Karpas-422 (cell line): ENCODE measurements at regions not wholly inside any gene's neighbourhood (a gene's known extent, or its start where the extent isn't known, plus 50 kb on each side); places are given as distances from the start of the nearest gene placed in this dataset.
"Not testable (repeated sequence)": the region's sequence is repeated elsewhere in the genome, so short reads cannot be mapped to it uniquely, and the experiment has no call there.

ENCODE experiments used
- DNase-seq: peaks from one replicate; pipeline ENCODE4 v3.0.0-alpha.2; 2015
- H2AFZ ChIP-seq: fragments of 200-600 bp; sonication (generic); 2 replicates; pipeline ENCODE4 v1.6.1; 2014; ENCODE audit warnings: antibody characterized with exemption, low read length, mixed read lengths
- H3K27ac ChIP-seq: fragments of 200-600 bp; sonication (generic); 2 replicates; pipeline ENCODE4 v1.5.1; 2014; ENCODE audit warnings: mild to moderate bottlenecking, low read length, moderate library complexity
- H3K27me3 ChIP-seq: fragments of 200-600 bp; sonication (generic); 2 replicates; pipeline ENCODE4 v1.6.1; 2014; ENCODE audit warnings: low read length, mixed read lengths
- H3K36me3 ChIP-seq: fragments of 200-600 bp; sonication (generic); 2 replicates; pipeline ENCODE4 v1.6.1; 2014; ENCODE audit warnings: low read length, mixed read lengths; ENCODE audit not compliant: insufficient read depth
- H3K4me1 ChIP-seq: fragments of 200-600 bp; sonication (generic); 2 replicates; pipeline ENCODE4 v1.6.1; 2014; ENCODE audit warnings: mild to moderate bottlenecking, low read length, mixed read lengths
- H3K4me2 ChIP-seq: fragments of 200-600 bp; sonication (generic); 2 replicates; pipeline ENCODE4 v1.6.1; 2014; ENCODE audit warnings: low read length, low read depth, mild to moderate bottlenecking; ENCODE audit not compliant: poor library complexity, severe bottlenecking
- H3K4me3 ChIP-seq: fragments of 200-600 bp; sonication (generic); 2 replicates; pipeline ENCODE4 v1.5.1; 2014; ENCODE audit warnings: mild to moderate bottlenecking, antibody characterized with exemption, low read length, mixed read lengths
- H3K79me2 ChIP-seq: fragments of 200-600 bp; sonication (generic); 2 replicates; pipeline ENCODE4 v1.6.1; 2014; ENCODE audit warnings: mild to moderate bottlenecking, low read length, mixed read lengths
- H3K9ac ChIP-seq: fragments of 200-600 bp; sonication (generic); 2 replicates; pipeline ENCODE4 v1.6.0; 2014; ENCODE audit warnings: low read length
- H3K9me2 ChIP-seq: fragments of 200-600 bp; sonication (generic), shearing (Covaris generic); replicated peaks from 2 replicates; pipeline ENCODE4 v1.6.0; 2014; ENCODE audit warnings: mild to moderate bottlenecking, low read length, moderate library complexity; ENCODE audit not compliant: insufficient read depth
- H3K9me3 ChIP-seq: fragments of 300-700, 200-600 bp; sonication (generic); 2 replicates; pipeline ENCODE4 v1.6.1; 2014; ENCODE audit warnings: low read length, mixed read lengths
- H4K20me1 ChIP-seq: fragments of 200-600 bp; sonication (generic); 2 replicates; pipeline ENCODE4 v1.6.1; 2014; ENCODE audit warnings: mild to moderate bottlenecking, antibody characterized with exemption, low read length, low read depth; ENCODE audit not compliant: insufficient read depth

DNA sequence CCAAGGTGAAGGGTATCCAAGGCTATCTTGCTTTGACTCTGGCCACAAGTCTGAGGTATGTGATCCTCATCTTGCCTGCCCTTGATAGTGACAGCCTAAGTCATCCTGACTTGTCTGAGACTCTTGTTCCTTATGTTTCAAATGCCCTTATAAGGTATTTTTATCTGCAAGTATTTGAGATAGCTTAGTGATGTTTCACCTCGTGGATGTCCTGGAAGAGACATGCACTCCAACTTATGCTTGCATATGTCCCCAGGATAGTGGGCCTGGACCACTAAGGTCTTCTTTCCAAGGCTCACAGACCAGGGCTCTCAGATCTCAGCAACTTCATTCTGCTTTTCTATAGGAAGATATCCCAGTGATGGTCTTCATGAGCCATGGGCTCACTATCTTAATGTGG lies 120.5 kb upstream of the WDR1 start:
- no peak overlapping the region for H3K9ac ChIP-seq
- H3K27ac ChIP-seq, result no peak overlapping the region
- no peaks in the 10 kb centered on the region for H3K4me1 ChIP-seq
- H3K27me3 ChIP-seq, result no peaks in the 10 kb centered on the region
- H3K9me3 ChIP-seq, result no peaks in the 10 kb centered on the region
- no peaks in the 10 kb centered on the region for H3K79me2 ChIP-seq
- no peaks in the 10 kb centered on the region for H4K20me1 ChIP-seq
- H2AFZ ChIP-seq, result no peak overlapping the region
- DNase-seq, result no peak
- H3K36me3 ChIP-seq, result no peaks in the 10 kb centered on the region
- no peak overlapping the region for H3K4me3 ChIP-seq
- no peaks in the 10 kb centered on the region for H3K9me2 ChIP-seq
- H3K4me2 ChIP-seq, result no peak overlapping the region

DNA sequence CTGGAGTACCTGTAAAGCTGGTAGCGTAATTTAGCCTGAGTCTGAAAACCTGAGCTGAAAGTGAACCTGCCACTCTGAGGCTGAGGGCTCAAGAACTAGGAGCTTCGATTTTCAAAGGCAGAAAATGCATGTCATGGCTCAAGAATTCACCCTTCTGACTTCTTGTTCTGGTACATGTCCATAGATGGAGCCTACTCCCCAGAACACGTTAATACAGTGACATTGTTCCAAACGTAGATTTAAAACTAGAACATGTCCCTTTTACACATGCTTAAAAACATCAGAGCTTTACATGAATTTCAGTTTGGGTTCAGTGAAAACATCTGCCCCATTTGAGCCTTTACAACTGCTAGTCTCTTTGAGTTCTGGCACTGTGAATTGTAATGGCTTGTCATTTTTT lies 115.5 kb upstream of the WDR1 start:
- Histone ChIP-seq H3K4me3 (no peak overlapping the region), H3K79me2 (no peaks in the 10 kb centered on the region), H3K9me3 (no peaks in the 10 kb centered on the region), H3K36me3 (no peaks in the 10 kb centered on the region), H3K9ac (no peak overlapping the region), H3K27ac (no peak overlapping the region), H3K4me1 (no peaks in the 10 kb centered on the region), H2AFZ (no peak overlapping the region), H4K20me1 (no peaks in the 10 kb centered on the region), H3K4me2 (no peak overlapping the region), H3K9me2 (no peaks in the 10 kb centered on the region), H3K27me3 (no peaks in the 10 kb centered on the region)
- no peak for DNase-seq

DNA sequence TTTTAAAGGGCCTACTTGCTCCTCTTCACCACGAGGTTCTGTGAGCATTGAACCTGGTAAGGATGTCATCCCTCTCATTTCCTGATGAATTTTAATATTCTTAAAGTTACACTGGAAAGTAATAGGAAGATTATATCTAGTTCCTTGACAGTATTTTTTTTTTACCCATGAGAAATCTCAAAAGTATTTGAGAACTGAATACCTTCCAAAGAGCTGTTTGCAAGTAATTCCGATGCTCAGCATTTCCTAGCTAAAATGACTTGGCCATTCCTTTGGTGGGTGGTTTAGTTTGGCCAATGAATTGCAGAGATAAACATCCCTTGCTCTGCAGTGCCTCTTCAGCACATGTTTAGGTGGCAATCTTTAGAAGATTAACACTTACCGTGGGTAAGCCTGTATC lies 110.2 kb upstream of the WDR1 start:
- no peak overlapping the region for H3K4me3 ChIP-seq
- H3K4me2 ChIP-seq, result no peak overlapping the region
- H3K4me1 ChIP-seq, result no peaks in the 10 kb centered on the region
- no peaks in the 10 kb centered on the region for H3K36me3 ChIP-seq
- no peaks in the 10 kb centered on the region for H3K27me3 ChIP-seq
- no peaks in the 10 kb centered on the region for H3K9me2 ChIP-seq
- no peak overlapping the region for H3K27ac ChIP-seq
- no peaks in the 10 kb centered on the region for H3K9me3 ChIP-seq
- no peaks in the 10 kb centered on the region for H3K79me2 ChIP-seq
- no peak overlapping the region for H2AFZ ChIP-seq
- DNase-seq, result no peak
- H4K20me1 ChIP-seq, result no peaks in the 10 kb centered on the region
- H3K9ac ChIP-seq, result no peak overlapping the region

DNA sequence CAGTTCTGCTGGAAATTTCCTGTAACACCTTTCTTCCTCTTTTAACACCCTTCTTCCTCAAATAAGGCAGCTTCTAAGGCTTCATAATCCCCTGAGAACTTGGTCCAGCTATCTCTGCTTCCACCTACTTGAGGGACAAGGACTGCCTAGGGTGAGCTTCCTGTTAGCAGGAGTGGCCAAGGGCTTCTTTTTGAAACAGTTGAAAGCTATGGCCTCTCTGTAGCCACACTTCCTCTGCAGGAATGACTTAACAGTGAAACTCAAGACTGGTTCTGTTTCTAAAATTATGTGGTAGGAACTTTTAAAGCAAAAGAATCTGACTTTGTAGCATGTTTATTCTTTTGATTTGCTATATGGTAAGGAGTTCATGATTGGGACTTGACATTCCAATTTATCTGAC lies 108.5 kb upstream of the WDR1 start:
- Histone ChIP-seq H3K36me3 (no peaks in the 10 kb centered on the region), H3K4me1 (no peaks in the 10 kb centered on the region), H3K4me3 (no peak overlapping the region), H3K27me3 (no peaks in the 10 kb centered on the region), H3K9me2 (no peaks in the 10 kb centered on the region), H3K79me2 (no peaks in the 10 kb centered on the region), H3K4me2 (no peak overlapping the region), H3K9ac (no peak overlapping the region), H3K27ac (no peak overlapping the region), H2AFZ (no peak overlapping the region), H3K9me3 (no peaks in the 10 kb centered on the region), H4K20me1 (no peaks in the 10 kb centered on the region)
- no peak for DNase-seq

DNA sequence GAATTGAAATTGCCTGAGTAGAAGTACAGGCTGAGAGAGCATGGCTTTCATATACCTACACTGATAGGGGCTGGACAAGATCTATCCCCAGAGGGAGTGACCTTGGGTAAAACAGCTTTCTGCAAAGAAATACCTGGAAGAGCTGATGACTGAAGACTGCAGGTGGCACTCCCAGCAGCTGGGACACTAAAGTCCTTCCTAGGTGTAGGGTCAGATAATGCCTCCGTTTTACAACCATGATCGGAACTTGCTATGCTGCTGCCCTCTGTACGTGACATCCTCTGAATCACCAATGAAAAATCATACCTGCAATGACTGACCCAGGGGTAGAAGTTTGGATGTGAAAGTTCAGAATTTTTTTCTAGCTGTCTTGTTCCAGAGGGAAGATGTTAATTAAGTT lies 107.2 kb upstream of the WDR1 start:
- Histone ChIP-seq H3K4me2 (no peak overlapping the region), H3K36me3 (no peaks in the 10 kb centered on the region), H2AFZ (no peak overlapping the region), H3K27ac (no peak overlapping the region), H4K20me1 (no peaks in the 10 kb centered on the region), H3K4me3 (no peak overlapping the region), H3K79me2 (no peaks in the 10 kb centered on the region), H3K9me3 (no peaks in the 10 kb centered on the region), H3K27me3 (no peaks in the 10 kb centered on the region), H3K9me2 (no peaks in the 10 kb centered on the region), H3K9ac (no peak overlapping the region), H3K4me1 (no peaks in the 10 kb centered on the region)
- no peak for DNase-seq

DNA sequence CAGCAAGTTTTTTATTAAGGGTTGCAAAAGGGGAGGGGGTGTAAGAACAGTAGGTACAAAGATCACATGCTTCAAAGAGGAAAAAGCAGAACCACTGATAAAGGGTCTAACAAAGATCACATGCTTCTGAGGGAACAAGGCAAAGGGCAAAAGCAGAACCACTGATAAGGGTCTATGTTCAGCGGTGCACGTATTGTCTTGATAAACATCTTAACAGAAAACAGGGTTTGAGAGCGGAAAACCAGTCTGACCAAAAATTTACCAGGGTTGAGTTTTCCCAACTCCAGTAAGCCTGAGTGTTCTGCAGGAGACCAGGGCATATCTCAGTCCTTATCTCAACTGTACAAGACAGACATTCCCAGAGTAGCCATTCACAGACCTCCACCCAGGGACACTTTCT lies 96.9 kb upstream of the WDR1 start:
- H2AFZ ChIP-seq, H3K4me2 ChIP-seq, H3K4me1 ChIP-seq, H3K79me2 ChIP-seq, H3K27me3 ChIP-seq, H3K27ac ChIP-seq, H3K9me3 ChIP-seq, H3K36me3 ChIP-seq, H3K9ac ChIP-seq, H3K9me2 ChIP-seq, H4K20me1 ChIP-seq, DNase-seq, H3K4me3 ChIP-seq: not testable (repeated sequence)

DNA sequence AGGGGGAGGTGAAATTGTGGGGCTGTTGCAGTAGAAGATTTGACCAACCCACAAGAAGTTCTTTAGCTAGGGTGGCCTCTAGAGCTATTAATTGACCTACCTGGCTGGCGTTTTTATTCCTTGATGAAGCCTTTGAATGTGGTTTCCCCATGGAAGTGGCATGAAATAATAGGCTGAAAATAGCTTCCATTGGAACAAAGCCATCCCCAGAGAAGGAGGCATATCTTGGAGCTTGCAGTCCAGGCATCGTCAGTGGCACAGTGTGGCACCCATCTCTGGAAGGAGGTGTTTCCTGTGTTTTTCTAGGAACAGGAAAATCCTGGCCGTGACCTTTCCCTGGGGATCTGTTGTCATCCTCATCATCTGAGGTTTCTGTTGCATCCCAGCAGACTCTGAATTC lies 96.3 kb upstream of the WDR1 start:
- Histone ChIP-seq H4K20me1 (no peaks in the 10 kb centered on the region), H3K27ac (no peak overlapping the region), H3K9me2 (no peaks in the 10 kb centered on the region), H3K36me3 (no peaks in the 10 kb centered on the region), H3K9ac (no peak overlapping the region), H3K4me2 (no peak overlapping the region), H3K4me1 (no peaks in the 10 kb centered on the region), H3K4me3 (no peak overlapping the region), H3K27me3 (no peaks in the 10 kb centered on the region), H3K79me2 (no peaks in the 10 kb centered on the region), H3K9me3 (no peaks in the 10 kb centered on the region), H2AFZ (no peak overlapping the region)
- DNase-seq, result no peak

DNA sequence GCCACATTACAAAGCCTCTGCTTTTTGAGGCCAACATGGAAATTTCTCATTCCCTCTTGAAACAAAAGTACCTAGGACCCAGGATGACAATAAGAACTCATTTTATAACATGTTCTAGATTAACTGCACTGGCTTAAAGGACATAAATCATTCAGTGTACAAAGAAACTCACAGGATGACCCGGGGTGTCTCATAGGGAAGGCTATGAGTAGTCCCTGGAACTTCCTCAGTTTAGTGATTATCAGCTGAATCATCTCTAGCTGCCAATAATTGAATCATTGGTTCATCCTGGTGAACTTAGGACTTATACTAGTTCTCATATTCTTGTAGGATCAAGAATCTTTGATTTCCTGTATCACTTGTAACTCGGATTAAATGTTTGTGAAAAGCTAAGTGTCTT lies 95.8 kb upstream of the WDR1 start:
- no peak for DNase-seq
- no peak overlapping the region for H3K9ac ChIP-seq
- H3K9me3 ChIP-seq, result no peaks in the 10 kb centered on the region
- no peaks in the 10 kb centered on the region for H3K36me3 ChIP-seq
- H2AFZ ChIP-seq, result no peak overlapping the region
- no peak overlapping the region for H3K4me3 ChIP-seq
- no peaks in the 10 kb centered on the region for H3K79me2 ChIP-seq
- H4K20me1 ChIP-seq, result no peaks in the 10 kb centered on the region
- no peaks in the 10 kb centered on the region for H3K27me3 ChIP-seq
- no peak overlapping the region for H3K4me2 ChIP-seq
- H3K4me1 ChIP-seq, result no peaks in the 10 kb centered on the region
- no peak overlapping the region for H3K27ac ChIP-seq
- no peaks in the 10 kb centered on the region for H3K9me2 ChIP-seq

DNA sequence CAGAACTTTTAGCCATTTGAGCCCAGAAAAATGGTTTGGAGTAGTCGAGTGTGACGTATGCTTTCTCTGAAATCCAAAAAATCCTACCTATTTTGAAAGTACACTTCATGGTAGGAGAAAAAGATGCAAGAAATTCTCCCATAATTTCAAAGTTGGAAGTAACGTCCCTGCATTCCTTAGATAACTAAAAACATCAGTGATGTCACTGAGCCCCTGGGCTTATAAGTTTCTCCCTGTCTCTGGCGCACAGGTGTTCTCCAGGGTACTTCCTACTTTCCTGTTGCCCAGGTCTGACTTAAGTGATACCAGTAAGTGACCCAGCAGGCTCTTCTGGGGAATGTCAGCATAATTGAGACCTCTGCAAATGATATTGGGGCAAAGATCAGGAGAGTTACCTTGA lies 90.5 kb upstream of the WDR1 start:
- no peak overlapping the region for H3K4me3 ChIP-seq
- H3K27me3 ChIP-seq, result no peaks in the 10 kb centered on the region
- H3K9ac ChIP-seq, result no peak overlapping the region
- no peak overlapping the region for H2AFZ ChIP-seq
- no peak overlapping the region for H3K27ac ChIP-seq
- no peaks in the 10 kb centered on the region for H3K9me2 ChIP-seq
- no peaks in the 10 kb centered on the region for H3K79me2 ChIP-seq
- H3K4me2 ChIP-seq, result no peak overlapping the region
- no peaks in the 10 kb centered on the region for H4K20me1 ChIP-seq
- H3K4me1 ChIP-seq, result no peaks in the 10 kb centered on the region
- no peaks in the 10 kb centered on the region for H3K9me3 ChIP-seq
- no peaks in the 10 kb centered on the region for H3K36me3 ChIP-seq
- no peak for DNase-seq
